ENCODE measurements at regions not wholly inside any gene's neighbourhood (a gene's known extent, or its start where the extent isn't known, plus 50 kb on each side); places are given as distances from the start of the nearest gene placed in this dataset.

DNA sequence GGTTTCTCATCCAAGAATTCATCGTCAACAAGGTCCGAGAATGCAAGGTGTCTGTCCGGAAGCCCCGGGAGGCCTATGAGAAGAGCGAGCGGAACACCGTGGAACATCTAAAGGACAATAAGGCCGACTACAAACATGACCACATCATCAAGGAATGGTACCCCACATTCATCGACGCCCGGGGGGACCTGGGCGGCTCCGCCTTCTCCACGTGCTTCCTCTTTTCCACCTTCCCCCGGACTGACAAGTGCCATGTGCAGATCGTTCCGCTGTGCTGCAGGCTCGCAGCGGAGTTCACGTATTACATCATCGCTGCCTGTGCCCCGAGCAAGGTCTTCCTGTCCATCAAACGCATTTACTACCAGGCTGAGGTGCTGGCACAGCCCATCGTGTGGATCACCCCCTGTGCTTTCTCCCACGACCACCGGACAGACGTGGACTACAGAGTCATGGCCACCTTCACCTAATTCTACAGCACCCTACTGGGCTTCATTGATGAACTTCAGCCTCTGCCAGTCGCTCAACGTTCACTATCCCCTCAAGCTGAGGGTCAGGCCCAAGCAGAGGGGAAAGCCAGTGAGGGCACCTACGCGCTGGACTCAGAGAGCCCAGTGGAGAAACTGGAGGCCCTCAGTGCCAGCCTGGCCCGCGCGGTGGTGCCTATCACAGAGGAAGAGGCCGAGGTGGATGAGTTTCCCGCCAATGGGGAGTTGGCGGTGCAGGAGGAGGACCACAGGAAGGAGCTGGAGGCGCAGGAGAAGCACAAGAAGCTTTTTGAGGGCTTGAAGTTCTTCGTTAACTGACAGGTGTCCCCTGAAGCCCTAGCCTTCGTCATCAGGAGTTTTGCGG is 125.9 kb upstream of the PABPC4L start:
- intact Hi-C loops (cut with micrococcal nuclease), result no loop called here
- Histone ChIP-seq H3K9ac (replicated peaks; ENCODE audit: extremely low read depth, insufficient read depth, low read length) (no peak overlapping the region), H3K79me2 (ENCODE audit: control insufficient read depth, insufficient read depth, low read length) (no peaks in the 10 kb centered on the region), H2AFZ (ENCODE audit: low read depth, low read length) (no peak overlapping the region), H3K4me2 (ENCODE audit: insufficient read depth, low read length) (no peak overlapping the region), H3K27ac (ENCODE audit: insufficient read depth, low read depth, low read length) (no peak overlapping the region), H4K20me1 (replicated peaks; ENCODE audit: control insufficient read depth, extremely low read depth, insufficient read depth, low read length) (no peaks in the 10 kb centered on the region), H3K4me1 (ENCODE audit: control insufficient read depth, extremely low read depth, insufficient read depth, low read length) (no peaks in the 10 kb centered on the region), H3K9me1 (replicated peaks; ENCODE audit: control insufficient read depth, extremely low read depth, insufficient read depth, low read length) (no peaks in the 10 kb centered on the region), H3K27me3 (ENCODE audit: control insufficient read depth in 2 of 2, insufficient read depth in 2 of 2, low read length in 2 of 2) (no peaks in the 10 kb centered on the region), H3K4me3 (replicated peaks in 1 of 3; ENCODE audit: insufficient read depth in 1 of 3, low read depth in 1 of 3, low read length in 3 of 3) (no peak overlapping the region), H3K9me3 (replicated peaks; ENCODE audit: control insufficient read depth, insufficient read depth, low read length) (no peaks in the 10 kb centered on the region), H3K36me3 (ENCODE audit: control insufficient read depth in 2 of 2, extremely low read depth in 1 of 2, insufficient read depth in 2 of 2, low read length in 2 of 2) (no peaks in the 10 kb centered on the region)
- no peak for DNase-seq (ENCODE audit: low read depth, low spot score)
- dilution Hi-C loops (cut with MboI; ENCODE audit: extremely low pct_ligation_motif_present, low sequenced_read_pairs), result no loop called here
- no peak for FAIRE-seq
- ChIA-PET CTCF (no interaction called here), POLR2A (no interaction called here)
- TF ChIP-seq, protein P1, sequence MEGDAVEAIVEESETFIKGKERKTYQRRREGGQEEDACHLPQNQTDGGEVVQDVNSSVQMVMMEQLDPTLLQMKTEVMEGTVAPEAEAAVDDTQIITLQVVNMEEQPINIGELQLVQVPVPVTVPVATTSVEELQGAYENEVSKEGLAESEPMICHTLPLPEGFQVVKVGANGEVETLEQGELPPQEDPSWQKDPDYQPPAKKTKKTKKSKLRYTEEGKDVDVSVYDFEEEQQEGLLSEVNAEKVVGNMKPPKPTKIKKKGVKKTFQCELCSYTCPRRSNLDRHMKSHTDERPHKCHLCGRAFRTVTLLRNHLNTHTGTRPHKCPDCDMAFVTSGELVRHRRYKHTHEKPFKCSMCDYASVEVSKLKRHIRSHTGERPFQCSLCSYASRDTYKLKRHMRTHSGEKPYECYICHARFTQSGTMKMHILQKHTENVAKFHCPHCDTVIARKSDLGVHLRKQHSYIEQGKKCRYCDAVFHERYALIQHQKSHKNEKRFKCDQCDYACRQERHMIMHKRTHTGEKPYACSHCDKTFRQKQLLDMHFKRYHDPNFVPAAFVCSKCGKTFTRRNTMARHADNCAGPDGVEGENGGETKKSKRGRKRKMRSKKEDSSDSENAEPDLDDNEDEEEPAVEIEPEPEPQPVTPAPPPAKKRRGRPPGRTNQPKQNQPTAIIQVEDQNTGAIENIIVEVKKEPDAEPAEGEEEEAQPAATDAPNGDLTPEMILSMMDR (IDR thresholded peaks at IDR 0.05; ENCODE audit: extremely low read depth in 1 of 2, insufficient read depth in 1 of 2, low read depth in 1 of 2, low read length in 2 of 2), result no peak
- TF ChIP-seq GATA2 (IDR thresholded peaks at IDR 0.05; ENCODE audit: insufficient read depth, insufficient read length, low read depth, low read length), result no peak
- TF ChIP-seq FOS (IDR thresholded peaks at IDR 0.05; ENCODE audit: borderline replicate concordance, insufficient read depth, low read length), result no peak
- no peak for TF ChIP-seq EZH2 (IDR thresholded peaks at IDR 0.05; ENCODE audit: borderline replicate concordance, low read depth, low read length, severe bottlenecking)
- TF ChIP-seq POLR2A (IDR thresholded peaks at IDR 0.05; ENCODE audit: low read depth, low read length), result no peak
- TF ChIP-seq JUN (IDR thresholded peaks at IDR 0.05; ENCODE audit: borderline replicate concordance, insufficient read depth, insufficient read length, low read depth), result no peak
- TF ChIP-seq POLR2AphosphoS5 (IDR thresholded peaks at IDR 0.05; ENCODE audit: insufficient read depth, low read depth, low read length), result no peak
- no peak for TF ChIP-seq MYC (IDR thresholded peaks at IDR 0.05; ENCODE audit: low read depth, low read length)
- TF ChIP-seq, protein P2, sequence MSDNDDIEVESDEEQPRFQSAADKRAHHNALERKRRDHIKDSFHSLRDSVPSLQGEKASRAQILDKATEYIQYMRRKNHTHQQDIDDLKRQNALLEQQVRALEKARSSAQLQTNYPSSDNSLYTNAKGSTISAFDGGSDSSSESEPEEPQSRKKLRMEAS (IDR thresholded peaks at IDR 0.05; ENCODE audit: insufficient read depth, insufficient read length), result no peak
- BruUV-seq (replicated peaks), result no TSS peak
